ENCODE measurements at regions not wholly inside any gene's neighbourhood (a gene's known extent, or its start where the extent isn't known, plus 50 kb on each side); places are given as distances from the start of the nearest gene placed in this dataset.

DNA sequence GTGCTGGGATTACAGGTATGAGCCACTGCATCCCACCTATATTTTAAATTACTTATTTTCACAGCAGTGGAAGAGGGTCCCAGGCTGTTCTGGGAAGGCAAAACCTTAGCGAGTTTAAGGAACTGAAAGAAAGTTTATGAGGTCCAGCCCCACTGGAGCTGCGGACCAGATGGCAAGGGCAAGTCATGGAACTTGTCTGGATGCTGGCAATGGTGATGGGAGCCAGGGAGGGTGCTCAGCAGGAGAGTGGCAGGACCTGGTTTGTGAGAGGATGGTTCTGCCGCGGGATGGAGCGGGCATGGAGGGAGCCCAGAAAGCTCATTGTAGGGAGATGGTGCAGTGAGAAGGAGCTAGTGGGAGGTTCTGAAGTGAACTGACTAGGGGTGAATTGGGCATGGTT is 50.6 kb upstream of the SLC45A1 start:
- DNase-seq (ENCODE audit: low read depth), result no peak

DNA sequence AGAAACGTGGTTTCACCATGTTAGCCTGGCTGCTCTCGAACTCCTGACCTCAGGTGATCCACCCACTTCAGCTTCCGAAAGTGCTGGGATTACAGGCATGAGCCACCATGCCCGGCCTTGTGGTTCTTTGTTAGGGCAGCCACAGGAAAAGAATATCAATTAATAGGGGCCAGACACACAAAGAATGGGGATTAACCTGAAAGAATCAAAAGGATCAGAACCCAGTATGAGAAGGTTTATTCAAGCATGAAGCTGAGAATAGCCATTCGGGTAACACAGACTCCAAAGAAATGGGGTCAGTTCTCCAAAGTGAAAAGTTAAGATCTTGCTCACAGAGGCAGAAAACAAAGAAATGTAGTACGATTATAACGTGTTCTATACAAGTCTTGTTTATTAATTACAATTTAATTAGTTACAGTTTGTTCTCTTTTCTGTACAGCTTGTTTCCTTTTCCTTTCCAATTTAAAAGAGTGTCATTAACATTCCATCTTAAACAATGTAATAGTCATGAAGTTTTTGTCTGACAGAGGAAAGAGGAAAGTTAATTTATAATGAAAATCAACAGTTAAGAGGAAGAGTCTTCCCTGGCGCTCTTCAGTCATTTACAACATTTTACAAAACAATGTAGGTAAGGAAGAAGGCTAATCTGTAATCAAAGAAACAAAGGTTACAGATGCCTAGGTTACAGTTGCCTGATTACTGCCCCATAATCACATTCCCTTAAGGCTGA is 51.3 kb upstream of the SLC45A1 start:
- no peak for DNase-seq (ENCODE audit: low read depth)

DNA sequence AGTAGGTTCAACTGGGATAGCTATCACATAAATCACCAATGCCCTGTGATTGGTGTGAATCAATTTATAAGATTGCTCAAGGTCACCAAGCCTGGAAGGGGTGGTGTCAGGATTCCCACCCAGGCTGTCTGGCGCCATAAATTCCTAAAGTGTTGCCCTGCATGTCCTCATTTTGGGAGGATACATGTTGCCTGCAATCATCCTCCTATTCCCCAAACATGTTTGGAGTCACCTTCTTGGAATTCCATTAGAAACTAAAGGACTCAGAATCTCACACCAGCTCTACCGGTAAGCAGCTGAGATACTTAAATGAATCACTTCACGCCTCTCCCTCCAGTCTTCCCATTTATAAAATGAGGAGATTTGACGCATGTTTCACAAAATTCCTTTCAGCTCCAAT is 54.1 kb upstream of the SLC45A1 start:
- DNase-seq (ENCODE audit: low read depth), result no peak

DNA sequence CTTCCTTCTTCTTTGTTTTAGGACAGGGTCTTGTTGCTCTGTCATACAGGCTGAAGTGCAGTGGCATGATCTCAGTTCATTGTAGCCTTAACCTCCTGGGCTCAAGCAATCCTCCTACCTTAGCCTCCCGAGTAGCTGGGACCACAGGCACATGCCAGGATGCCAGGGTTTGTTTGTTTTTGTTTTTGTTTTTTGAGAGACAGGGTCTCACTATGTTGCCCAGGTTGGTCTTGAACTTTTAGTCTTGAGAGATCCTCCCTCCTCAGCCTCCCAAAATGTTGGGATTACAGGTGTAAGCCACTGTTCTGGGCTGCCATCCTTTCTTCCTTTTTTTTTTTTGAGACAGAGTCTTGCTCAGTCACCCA is 56.5 kb upstream of the SLC45A1 start:
- DNase-seq (ENCODE audit: low read depth), result no peak

DNA sequence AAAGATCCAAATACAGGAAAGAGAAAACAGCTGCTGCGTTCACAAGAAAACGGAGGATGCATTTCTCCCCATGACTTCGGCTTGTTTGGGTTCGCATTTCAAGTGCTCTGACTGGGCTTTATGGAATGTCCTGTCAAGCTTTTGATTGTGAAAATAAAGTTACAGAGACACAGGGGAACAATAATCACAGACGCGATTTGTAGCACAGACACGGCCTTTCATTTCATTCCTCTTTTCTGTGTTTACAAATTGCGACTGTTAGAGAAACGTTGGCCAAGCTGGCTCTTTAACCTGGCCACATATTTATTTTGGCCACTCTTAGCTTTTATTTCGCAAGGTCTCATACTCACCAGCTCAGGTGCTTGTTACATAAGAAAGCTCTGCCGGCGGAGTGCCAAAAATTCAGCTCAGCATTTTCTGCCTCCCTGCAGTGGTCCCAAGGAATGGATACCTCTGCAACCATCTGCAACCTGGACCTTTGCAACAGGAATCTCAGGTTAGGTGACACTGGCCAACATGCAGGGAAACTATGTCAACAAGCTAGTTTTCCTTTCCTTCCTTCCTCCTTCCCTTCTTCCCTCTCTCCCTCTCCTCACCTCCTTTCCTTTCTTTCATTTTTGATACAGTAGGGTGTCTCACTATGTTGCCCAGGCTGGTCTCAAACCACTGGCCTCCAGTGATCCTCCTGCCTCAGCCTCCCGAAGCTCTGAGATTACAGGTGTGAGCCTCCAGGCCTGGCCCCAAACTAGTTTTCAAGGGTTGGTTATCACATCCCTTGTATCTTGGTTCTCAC is 58.2 kb upstream of the SLC45A1 start:
- peak; percentile 50 for DNase-seq (ENCODE audit: low read depth)

DNA sequence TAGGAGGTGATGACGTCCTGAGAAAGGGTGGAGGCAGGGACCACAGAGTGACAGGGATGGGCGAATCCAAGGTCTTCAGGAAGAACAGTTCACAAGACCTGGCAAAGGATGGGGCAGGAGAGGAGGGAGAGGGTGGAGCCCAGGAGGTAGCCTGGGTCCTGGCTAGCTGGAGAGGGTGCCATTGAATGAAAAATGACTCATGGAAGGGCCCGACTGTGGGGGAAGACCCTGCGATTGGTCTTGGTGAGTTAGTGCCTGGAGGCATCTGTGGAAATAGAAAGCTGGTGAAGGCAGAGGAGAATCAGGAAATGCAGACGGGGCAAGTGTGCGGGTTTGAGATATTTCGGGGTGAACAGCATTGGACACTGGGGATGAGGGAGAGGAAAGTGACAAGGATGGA is 60.3 kb upstream of the SLC45A1 start:
- no peak for DNase-seq (ENCODE audit: low read depth)

DNA sequence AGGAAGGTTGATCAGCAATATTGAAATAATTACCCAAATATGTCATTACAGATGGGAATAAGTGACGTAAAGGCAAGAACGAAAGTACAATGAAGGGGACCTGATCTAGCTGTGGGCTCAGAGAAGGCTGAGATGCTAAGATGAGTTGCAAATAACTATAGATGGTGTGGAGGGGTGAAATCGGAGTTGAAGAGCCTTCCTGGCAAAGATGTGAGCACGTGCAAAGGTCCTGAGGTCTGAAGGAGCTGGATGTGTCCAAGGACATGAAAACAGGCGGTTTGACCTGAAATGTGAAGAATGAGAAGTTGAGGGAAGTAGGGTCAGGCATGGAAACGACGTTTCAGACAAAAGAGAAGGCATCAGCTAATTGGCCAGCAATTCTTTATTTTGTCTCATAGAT is 61.6 kb upstream of the SLC45A1 start:
- DNase-seq (ENCODE audit: low read depth), result no peak

DNA sequence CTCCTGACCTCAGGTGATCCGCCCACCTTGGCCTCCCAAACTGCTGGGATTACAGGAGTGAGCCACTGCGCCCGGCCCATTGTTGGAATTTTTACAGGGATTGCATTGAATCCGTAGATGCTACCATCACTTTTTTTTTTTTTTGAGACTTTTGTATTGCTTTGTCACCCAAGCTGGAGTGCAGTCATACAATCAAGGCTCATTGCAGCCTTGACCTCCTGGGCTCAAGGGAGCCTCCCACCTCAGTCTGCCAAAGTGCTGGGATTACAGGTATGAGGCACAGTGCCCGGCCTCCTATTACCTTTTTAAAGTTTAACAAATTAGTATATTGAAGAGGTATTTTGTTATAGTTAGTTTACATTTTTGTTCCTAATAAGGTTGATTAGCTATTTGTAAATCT is 62.2 kb upstream of the SLC45A1 start:
- no peak for DNase-seq (ENCODE audit: low read depth)

DNA sequence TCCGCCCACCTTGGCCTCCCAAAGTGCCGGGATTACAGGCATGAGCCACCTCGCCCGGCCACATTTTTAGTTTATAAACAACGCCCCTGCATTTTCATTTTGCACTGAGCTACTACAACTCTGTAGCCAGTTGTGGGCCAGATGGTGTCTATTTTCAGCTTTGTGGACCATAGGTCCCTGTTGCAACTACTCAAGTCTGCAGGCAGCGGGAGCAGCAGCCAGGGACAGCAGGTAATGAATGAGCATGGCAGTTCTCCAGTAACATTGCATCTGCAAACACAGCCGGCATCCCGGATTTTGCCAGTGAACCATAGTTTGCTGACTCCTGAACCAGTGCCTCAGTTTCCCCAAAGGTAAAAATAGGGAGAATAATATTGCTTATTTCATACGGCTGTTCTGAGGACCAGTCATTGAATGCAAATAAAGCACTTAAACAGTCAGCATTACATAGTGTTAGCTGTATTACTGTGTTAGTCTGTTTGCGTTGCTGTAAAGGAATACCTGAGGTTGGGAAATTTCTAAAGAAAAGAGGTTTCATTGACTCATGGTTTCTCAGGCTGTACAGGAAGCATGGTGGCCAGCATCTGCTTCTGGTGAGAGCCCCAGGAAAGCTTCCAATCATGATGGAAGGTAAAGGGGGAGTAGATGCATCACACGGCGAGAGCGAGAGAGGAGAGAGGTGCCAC is 65.5 kb upstream of the SLC45A1 start:
- DNase-seq (ENCODE audit: low read depth), result no peak

DNA sequence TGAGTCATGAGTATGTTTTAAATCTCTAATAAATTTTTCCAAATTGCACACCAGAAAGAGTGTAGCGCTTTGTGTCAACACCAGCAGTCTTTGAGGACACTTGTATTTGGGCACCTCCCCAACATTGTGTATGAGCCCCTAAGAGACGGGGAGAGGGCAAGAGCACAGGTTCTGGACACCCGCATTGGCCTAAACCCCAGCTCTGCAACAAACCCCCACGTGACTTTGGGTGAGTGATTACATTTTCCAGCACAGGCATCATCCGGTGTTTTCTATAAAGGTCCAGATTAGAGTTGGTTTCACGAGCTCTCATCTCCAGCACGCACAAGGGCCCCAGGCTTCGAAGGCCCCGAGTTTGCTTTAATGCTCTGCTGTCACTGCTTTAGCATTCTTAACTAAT is 66.3 kb upstream of the SLC45A1 start:
- DNase-seq (ENCODE audit: low read depth), result no peak

DNA sequence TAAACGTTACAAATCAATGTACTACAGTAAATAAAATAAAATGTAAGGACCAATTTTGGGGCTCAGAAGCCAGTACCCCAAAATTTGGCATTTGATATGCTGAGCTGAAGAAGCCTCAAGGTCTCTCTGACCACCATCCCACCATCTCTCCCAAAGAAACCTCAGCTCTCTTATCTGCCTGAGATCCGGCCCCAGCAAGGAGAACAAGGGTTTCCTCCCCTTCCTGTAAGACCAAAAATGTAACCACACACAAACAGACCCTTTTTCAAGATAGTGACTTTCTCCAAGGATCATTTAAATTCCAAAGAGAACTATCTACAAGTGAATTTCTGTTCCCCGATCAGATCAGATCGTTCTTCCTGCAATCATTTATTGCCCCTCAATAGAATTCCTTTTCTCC is 68.1 kb upstream of the SLC45A1 start:
- no peak for DNase-seq (ENCODE audit: low read depth)

DNA sequence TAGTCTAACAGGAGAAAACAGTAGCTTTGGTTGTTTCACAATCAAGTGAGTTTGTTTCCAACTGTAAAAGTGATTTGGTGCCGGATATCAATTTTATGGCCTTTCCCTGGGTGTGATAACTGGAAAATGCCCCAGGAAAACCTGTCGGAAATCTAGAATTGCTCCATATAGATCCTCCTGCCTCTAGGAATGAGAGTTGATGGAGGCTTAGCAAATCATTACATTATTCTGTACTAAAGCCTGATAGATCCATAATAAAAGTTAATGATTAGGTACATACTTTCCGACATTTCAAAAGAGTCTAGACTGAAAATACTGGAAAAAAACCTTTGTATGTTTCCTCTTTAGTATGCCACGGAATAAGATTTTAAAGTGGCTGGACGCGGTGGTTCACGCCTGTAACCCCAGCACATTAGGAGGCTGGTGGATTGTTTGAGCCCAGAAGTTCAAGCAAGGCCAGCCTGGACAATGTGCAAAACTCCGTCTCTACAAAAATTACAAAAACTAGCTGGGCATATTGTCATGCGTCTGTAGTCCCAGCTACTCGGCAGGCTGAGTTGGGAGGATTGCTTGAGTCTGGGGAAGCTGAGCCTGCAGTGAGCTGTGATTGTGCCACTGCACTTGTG is 70.0 kb upstream of the SLC45A1 start:
- no peak for DNase-seq (ENCODE audit: low read depth)

DNA sequence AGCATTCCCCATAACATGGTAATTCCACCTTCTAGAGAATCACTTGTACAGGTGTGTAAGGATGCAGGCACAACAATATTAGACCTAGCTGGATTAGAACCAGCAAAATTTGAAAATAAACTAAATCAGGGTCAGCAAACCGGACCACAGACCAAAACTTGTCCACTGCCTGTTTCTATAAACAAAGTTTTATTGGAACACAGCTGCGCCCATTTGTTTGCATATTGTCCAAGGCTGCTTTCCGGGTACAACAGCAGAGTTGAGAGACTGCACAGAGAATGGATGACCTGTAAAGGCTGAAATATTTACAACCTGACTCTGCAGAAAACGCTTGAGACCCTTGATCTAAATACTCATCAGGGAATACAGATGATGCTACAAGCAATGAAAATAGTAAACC is 73.6 kb upstream of the SLC45A1 start:
- DNase-seq (ENCODE audit: low read depth), result no peak

DNA sequence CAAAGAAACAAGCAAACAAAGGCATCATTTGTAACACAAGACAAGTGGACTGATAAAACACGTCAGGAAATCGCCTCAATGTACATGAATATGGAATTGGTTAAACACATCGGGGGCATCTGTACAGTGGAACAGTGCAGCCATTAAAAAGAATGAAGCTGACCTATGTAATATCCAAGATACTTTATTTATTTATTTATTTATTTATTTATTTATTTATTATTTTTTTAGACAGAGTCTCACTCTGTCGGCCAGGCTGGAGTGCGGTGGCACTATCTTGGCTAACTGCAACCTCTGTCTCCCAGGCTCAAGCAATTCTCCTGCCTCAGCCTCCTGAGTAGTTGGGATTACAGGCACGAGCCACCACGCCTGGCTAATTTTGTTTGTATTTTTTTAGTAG is 75.4 kb upstream of the SLC45A1 start:
- no peak for DNase-seq (ENCODE audit: low read depth)

DNA sequence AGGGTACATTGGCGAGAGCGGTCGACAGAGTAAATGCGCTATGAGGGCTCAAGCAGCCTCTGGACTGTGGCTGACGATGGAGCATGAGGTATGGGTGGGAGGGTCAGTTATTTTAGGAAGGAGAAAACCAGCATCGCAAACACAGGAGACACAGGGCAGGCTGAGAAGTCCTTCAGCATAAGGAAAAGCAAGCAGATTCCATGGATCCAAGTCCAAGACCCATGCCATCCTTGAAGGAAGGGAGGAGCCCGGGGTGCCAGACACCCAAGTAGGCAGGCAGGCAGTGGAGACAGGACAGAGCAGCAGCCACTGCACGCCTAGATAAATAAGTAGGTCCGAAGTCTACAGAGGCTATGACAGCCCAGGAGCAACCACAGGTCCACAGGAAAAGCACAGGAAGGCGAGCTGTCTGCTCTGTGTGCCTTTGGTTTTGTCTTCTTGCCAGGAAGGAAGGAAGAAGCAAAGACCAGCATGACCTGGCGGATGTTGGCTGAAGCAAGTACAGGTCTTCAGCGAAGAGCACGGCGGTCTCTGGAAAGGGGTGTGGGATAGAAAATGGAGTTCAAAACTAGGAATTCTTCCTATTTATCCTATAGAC is 76.4 kb upstream of the SLC45A1 start:
- DNase-seq (ENCODE audit: low read depth), result no peak

DNA sequence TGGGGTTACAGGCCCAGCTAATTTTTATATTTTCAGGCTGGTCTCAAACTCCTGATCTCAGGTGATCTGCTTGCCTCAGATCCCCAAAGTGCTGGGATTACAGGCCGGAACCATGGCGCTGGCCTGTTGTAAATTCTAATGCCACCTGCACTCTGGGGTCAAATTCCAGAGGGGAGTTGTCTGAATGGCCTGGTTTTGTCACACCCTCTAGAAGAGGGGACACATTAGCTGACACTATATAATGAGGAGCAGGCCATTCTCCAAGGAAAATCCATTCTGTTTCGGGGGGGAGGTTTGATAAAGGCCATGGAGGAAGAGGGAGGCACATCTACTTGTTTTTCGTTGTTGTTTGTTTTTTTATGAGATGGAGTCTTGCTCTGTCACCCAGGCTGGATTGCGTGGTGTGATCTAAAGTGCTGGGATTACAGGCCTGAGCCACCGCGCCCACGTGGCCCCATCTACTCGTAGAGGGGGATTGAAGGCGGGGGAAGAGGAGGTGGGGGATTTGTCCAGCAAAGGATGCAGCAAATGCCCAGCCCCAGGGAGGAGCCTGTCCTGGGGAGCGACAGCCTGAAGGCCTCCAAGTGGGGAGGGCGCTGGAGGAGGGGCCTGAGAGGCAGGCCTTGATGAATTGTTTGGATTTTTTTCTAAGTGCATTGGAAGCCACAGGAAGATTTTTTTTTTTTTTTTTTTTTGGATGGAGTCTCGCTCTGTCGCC is 78.4 kb upstream of the SLC45A1 start:
- no peak for DNase-seq (ENCODE audit: low read depth)

DNA sequence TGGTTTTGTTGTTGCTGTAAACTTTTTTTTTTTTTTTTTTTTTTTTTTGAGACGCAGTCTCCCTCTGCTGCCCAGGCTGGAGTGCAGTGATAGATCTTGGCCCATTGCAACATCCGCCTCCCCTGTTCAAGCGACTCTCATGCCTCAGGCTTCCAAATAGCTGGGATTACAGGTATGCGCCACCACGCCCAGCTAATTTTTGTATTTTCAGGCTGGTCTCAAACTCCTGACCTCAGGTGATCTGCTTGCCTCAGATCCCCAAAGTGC is 78.9 kb upstream of the SLC45A1 start:
- DNase-seq (ENCODE audit: low read depth), result no peak

DNA sequence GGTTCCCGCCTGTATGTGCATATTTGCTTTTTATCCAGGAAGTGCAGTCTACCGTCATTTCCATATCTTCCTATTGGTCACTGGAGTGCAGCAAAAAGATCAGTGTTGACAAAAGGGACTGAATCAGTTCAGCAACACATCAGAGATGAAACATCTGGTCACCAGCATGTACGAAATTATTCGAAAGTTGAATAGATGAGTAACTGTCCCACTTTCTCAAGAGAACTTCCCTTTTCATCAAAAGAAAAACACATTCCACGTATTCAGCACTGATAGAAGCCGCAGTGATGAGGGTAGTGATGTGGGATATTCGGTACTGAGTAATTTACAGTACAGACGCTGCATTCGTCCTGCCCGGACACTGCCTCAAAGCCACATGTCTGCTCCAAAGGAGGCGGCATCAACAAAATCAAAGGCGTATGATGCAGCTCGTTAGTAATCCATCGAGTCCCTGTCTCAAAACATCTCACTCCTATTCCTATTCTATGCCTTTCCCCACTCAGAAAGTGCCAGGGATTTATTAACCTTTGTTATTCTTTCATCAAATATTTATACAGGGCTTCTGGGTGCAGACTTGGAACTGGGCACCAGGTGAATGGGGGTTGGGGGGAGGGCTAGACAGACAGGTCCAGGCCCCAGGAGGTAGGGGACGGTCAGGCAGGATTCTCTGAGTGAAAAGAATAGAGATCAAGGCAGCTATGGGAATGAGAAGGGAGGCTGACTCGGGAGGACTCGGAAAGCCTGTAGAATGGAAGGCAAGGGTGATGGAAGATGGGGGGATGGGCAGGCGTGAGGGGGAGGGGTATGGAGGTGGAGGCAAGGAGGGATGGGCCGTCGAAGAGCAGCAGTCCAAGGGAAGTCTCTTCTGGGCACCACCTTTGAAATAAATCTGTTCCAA is 79.5 kb upstream of the SLC45A1 start:
- DNase-seq (ENCODE audit: low read depth), result peak; percentile 95

DNA sequence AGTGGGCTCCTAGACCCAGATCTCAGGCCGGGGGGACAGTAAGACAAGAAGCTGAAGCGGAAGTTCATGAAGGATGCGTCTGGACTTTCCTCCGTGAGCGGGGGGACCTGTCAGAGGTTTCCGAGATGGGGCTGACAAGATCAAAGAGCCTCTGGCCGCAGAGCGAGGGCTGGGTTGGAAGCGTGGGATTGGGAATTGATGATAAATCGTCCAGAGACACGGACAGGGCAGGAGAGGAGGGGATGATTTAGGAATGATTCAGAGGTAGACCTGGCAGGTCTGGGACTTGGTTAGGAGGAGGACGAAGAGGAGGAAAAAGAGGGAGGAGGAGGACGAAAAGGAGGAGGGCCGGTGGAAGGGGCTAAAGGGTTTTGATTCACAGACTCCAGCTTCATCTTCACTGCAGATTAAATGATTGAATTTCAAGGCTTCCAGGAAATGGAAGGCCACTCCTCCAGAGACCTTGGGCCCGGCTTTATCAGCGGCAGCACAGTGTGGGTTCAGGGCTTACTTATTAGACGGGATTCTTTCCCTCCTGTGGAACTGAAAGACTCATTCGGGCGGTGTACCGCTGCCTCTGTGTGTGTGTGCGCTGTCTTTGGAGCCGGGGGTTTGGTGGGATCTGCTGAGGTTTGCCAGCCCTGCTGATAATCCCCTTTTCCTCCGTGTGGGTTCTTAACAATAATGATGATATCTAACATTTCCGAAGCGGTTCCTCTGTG is 85.7 kb upstream of the SLC45A1 start:
- no peak for DNase-seq (ENCODE audit: low read depth)

DNA sequence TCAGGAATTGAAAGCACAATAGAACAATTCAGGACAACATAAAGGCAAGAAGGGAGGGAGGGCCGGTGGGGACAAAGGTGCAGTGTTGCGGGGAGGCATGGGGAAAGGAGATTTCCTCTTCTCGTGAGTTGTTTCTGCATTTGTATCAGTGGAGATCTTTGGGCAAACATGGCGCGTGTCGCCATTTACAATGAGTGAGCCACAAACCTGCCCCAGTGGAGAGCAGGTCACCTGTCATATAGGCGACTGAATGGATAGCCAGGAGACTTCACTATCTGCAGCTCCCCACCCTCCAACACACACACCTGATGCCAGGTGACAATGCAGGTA is 87.7 kb upstream of the SLC45A1 start:
- no peak for DNase-seq (ENCODE audit: low read depth)
